COR-L47 (cell line): ENCODE measurements at regions not wholly inside any gene's neighbourhood (a gene's known extent, or its start where the extent isn't known, plus 50 kb on each side); places are given as distances from the start of the nearest gene placed in this dataset.

Experiments used
- DNase-seq: peaks from one replicate; lab custom pipeline; 2025; lab: John Stamatoyannopoulos, UW

GRCh38 chr20:48463916-48464315 lies 363.9 kb downstream of the PREX1 start:
- no peak for DNase-seq

GRCh38 chr20:48463096-48463720 lies 364.6 kb downstream of the PREX1 start:
- no peak for DNase-seq

- DNase-seq: no peak
These were observed 366.1 kb downstream of the PREX1 start for GRCh38 chr20:48461735-48462119.

GRCh38 chr20:48461091-48461734 lies 366.6 kb downstream of the PREX1 start:
- DNase-seq: no peak

- DNase-seq: no peak
These were observed 367.1 kb downstream of the PREX1 start for GRCh38 chr20:48460681-48461080.

GRCh38 chr20:48459722-48460395 lies 367.9 kb downstream of the PREX1 start:
- no peak for DNase-seq

- no peak for DNase-seq
These were observed 369.0 kb downstream of the PREX1 start for GRCh38 chr20:48458601-48459385.

- DNase-seq: no peak
These were observed 369.8 kb downstream of the PREX1 start for GRCh38 chr20:48458003-48458377.

GRCh38 chr20:48457193-48458002 lies 370.4 kb downstream of the PREX1 start:
- DNase-seq: no peak

GRCh38 chr20:48456366-48457192 lies 371.2 kb downstream of the PREX1 start:
- DNase-seq: no peak

- no peak for DNase-seq
These were observed 372.0 kb downstream of the PREX1 start for GRCh38 chr20:48455651-48456365.

- DNase-seq: no peak
These were observed 372.9 kb downstream of the PREX1 start for GRCh38 chr20:48454671-48455490.

GRCh38 chr20:48453477-48454093 lies 374.2 kb downstream of the PREX1 start:
- DNase-seq: no peak

- DNase-seq: no peak
These were observed 376.4 kb downstream of the PREX1 start for GRCh38 chr20:48451401-48451800.

GRCh38 chr20:48448666-48449600 lies 378.9 kb downstream of the PREX1 start:
- no peak for DNase-seq

GRCh38 chr20:48447456-48447855 lies 380.3 kb downstream of the PREX1 start:
- DNase-seq: no peak

GRCh38 chr20:48445827-48446226 lies 382.0 kb downstream of the PREX1 start:
- no peak for DNase-seq

- DNase-seq: no peak
These were observed 383.6 kb downstream of the PREX1 start for GRCh38 chr20:48444249-48444648.
